ENCODE measurements at regions not wholly inside any gene's neighbourhood (a gene's known extent, or its start where the extent isn't known, plus 50 kb on each side); places are given as distances from the start of the nearest gene placed in this dataset.
"Not testable (repeated sequence)": the region's sequence is repeated elsewhere in the genome, so short reads cannot be mapped to it uniquely, and the experiment has no call there.

GRCh38 chr2:231644426-231644825 lies 51.8 kb downstream of the TEX44 start:
- no peak for DNase-seq

DNA sequence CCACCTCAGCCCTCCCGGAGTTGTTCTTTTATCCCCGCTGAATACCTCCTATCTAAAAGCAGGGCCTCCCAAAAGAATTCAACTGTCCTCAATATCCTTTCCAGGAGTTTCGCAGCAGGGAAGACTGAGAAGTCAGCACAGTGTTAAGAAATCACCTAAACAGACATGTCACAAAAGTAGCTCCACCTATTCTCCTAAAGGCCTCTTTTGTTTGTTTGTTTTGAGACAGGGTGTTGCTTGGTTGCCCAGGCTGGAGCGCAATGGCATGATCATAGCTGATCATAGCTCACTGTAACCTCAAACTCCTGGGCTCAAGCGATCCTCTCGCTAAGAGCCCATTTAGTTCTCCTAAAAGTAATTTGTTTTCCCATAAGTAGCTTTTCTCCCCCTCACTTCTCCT lies 53.8 kb downstream of the TEX44 start:
- no peak for DNase-seq

- peak; percentile 33 for DNase-seq
These were observed 56.0 kb downstream of the TEX44 start for GRCh38 chr2:231648579-231649174.

GRCh38 chr2:231651561-231651960 lies 56.8 kb upstream of the PTMA start:
- not testable (repeated sequence) for DNase-seq

DNA sequence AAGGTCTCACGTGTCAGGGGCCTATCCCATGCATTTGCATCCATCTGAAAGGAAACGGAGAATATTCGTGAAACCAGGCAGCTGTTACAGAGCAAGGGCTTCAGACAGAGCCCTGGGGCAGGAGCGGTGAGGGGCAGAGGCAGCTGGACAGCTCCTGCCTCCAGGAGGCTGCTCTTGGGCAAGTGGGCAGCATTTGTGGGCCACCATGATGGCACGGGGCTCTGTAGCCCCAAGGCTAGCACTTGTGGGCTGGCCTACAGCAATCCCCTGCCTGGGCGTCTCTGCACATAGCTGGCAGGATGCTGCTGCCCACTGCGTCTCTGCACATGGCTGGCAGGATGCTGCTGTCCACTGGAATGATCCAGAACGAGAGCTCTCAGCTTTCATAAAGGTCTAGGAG lies 52.8 kb upstream of the PTMA start:
- no peak for DNase-seq

GRCh38 chr2:231655894-231656293 lies 52.4 kb upstream of the PTMA start:
- no peak for DNase-seq
